ENCODE measurements at regions not wholly inside any gene's neighbourhood (a gene's known extent, or its start where the extent isn't known, plus 50 kb on each side); places are given as distances from the start of the nearest gene placed in this dataset.
"Not testable (repeated sequence)": the region's sequence is repeated elsewhere in the genome, so short reads cannot be mapped to it uniquely, and the experiment has no call there.

DNA sequence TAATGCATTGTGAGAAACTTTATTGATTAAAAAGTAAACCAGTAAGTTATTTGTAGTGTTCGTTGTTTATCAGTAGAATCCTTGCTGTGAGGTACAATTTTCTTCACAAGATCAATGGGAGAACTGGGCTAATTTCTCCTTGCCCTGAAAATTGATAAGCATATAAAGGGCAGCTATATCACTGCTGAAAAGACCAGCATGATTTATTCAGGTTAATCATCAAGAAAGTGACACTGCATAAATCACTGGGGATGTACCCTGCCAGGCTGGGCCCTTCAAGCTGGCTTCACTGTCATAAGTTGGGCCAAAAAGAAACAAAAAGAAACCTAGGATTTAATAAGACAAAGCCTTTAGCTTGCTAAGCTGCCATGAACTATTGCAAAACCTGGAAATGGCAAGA, 746.7 kb downstream of the STPG2 start:
- no peak for DNase-seq
- TF ChIP-seq, protein P1, sequence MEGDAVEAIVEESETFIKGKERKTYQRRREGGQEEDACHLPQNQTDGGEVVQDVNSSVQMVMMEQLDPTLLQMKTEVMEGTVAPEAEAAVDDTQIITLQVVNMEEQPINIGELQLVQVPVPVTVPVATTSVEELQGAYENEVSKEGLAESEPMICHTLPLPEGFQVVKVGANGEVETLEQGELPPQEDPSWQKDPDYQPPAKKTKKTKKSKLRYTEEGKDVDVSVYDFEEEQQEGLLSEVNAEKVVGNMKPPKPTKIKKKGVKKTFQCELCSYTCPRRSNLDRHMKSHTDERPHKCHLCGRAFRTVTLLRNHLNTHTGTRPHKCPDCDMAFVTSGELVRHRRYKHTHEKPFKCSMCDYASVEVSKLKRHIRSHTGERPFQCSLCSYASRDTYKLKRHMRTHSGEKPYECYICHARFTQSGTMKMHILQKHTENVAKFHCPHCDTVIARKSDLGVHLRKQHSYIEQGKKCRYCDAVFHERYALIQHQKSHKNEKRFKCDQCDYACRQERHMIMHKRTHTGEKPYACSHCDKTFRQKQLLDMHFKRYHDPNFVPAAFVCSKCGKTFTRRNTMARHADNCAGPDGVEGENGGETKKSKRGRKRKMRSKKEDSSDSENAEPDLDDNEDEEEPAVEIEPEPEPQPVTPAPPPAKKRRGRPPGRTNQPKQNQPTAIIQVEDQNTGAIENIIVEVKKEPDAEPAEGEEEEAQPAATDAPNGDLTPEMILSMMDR (IDR thresholded peaks at IDR 0.05; ENCODE audit: low read depth, low read length): no peak
- Histone ChIP-seq H3K4me3 (ENCODE audit: low read depth, low read length) (no peak overlapping the region), H3K36me3 (no peaks in the 10 kb centered on the region), H3K27me3 (ENCODE audit: insufficient read depth, low read depth, severe bottlenecking) (no peaks in the 10 kb centered on the region), H3K9me3 (ENCODE audit: severe bottlenecking) (no peaks in the 10 kb centered on the region), H3K27ac (no peak overlapping the region)

DNA sequence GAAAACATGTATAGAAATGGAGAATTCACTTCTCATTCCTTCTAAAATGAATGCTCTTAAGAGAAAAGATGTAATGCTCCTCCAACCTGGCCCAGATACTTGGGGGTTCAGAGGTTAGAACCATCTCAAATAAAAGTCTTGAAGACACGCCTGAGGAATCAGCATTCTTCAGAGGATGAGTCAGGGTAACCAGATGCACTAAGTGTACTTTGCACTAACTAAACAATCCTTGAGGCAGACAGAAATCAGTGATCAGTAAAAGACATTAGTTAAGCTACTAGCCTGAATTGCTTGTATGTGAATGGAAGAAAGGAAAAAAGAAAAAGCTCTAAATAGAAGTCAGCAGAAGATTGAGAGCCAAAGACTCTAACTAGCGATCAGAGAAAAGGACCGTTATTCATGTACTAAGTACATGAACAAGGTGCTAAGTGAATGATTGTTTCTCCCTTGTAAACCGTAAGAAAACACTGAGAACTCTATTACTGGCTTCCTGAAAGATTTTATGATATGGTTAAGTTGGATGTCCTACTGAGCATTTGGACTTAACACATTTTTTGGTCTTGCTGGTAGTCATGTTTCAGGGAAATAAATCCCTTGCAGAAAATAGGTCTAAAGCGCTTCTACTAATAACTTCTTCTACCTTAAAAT, 738.3 kb downstream of the STPG2 start:
- Histone ChIP-seq H3K4me3 (ENCODE audit: low read depth, low read length) (no peak overlapping the region), H3K27me3 (ENCODE audit: insufficient read depth, low read depth, severe bottlenecking) (no peaks in the 10 kb centered on the region), H3K27ac (no peak overlapping the region), H3K36me3 (no peaks in the 10 kb centered on the region), H3K9me3 (ENCODE audit: severe bottlenecking) (no peaks in the 10 kb centered on the region)
- no peak for DNase-seq
- TF ChIP-seq, protein P1 (IDR thresholded peaks at IDR 0.05; ENCODE audit: low read depth, low read length): no peak

DNA sequence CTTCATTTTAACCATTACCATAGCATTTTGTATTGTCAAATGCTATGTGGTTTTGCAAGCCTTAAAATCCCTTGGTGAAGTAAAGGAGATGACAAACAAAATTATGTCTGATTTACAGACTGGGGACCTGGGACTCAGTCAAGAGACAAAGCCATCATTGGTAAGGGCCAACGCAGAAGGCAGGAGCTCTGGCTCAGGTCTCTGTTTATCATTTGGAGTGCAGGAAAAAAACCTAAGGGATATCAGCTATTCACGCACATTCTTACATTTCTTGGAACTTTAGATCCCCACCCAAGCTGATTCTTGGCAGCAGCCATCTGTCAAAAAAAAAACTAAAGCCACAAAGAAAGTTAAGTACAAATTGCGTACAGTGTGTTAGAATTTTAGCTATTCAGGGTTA, 731.9 kb downstream of the STPG2 start:
- DNase-seq: no peak
- no peaks in the 10 kb centered on the region for H3K36me3 ChIP-seq
- no peaks in the 10 kb centered on the region for H3K27me3 ChIP-seq (ENCODE audit: insufficient read depth, low read depth, severe bottlenecking)
- no peak overlapping the region for H3K27ac ChIP-seq
- no peak overlapping the region for H3K4me3 ChIP-seq (ENCODE audit: low read depth, low read length)
- TF ChIP-seq, protein P1 (IDR thresholded peaks at IDR 0.05; ENCODE audit: low read depth, low read length): no peak
- H3K9me3 ChIP-seq (ENCODE audit: severe bottlenecking): no peaks in the 10 kb centered on the region

DNA sequence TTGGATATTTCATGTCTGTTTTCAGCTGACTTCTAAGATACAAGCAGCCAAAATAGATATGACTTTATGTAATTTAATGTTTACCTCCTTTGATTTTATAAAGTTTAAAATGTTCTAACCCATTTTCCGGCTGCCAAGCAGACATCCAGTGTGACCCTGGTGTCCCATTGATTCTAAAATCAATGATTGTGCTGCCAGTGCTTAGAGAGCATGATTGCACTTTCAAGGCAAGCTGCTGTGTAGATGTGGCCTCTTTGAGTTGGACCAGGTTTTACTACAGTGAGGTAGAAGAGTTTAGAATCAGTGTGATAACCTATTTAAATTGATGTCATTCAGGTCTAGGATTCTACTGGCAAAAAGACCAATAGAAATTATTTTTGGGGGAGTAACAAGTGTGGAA, 730.9 kb downstream of the STPG2 start:
- Histone ChIP-seq H3K27ac (no peak overlapping the region), H3K27me3 (ENCODE audit: insufficient read depth, low read depth, severe bottlenecking) (no peaks in the 10 kb centered on the region), H3K9me3 (ENCODE audit: severe bottlenecking) (no peaks in the 10 kb centered on the region), H3K4me3 (ENCODE audit: low read depth, low read length) (no peak overlapping the region), H3K36me3 (no peaks in the 10 kb centered on the region)
- TF ChIP-seq, protein P1 (IDR thresholded peaks at IDR 0.05; ENCODE audit: low read depth, low read length): no peak
- no peak for DNase-seq

DNA sequence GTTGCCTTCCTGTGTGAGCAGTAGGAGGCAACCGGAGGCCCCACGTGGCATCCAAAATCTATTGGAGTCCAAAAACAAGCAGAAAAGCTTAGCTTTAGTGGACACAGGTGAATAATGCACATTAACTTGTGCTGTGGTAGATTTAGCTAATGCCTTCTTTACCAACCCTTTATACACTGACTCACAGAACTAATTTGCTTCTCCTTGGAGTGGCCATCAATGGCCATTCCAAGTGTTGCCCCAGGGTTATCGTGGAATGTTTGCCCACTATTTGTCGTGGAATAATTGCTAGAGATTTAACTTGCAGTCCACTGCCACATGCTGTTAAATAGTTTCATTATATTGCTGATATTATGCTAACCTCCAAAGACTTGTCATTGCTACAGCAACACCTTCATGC, 729.1 kb downstream of the STPG2 start:
- Histone ChIP-seq H3K4me3 (ENCODE audit: low read depth, low read length) (no peak overlapping the region), H3K27ac (no peak overlapping the region), H3K36me3 (no peaks in the 10 kb centered on the region), H3K9me3 (ENCODE audit: severe bottlenecking) (no peaks in the 10 kb centered on the region), H3K27me3 (ENCODE audit: insufficient read depth, low read depth, severe bottlenecking) (no peaks in the 10 kb centered on the region)
- TF ChIP-seq, protein P1 (IDR thresholded peaks at IDR 0.05; ENCODE audit: low read depth, low read length): no peak
- DNase-seq: no peak

DNA sequence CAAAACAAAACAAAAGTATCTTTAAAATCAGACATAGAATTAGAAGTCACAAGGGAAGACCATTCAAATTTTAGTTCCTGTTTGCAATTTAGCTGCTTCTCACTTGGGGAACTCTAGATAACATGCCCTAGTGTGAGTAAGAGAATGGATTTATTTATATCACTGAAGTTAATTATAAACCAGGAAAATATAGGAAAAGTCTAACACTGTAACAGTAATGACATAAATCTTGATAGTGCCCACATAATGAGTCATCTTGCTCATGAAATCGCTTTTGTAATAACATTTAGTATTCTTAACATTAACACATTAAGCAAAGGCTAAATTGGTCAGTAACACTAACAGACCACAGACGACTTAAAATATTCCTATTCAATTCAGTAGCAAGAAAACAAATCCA, 710.7 kb downstream of the STPG2 start:
- no peak overlapping the region for H3K4me3 ChIP-seq (ENCODE audit: low read depth, low read length)
- no peak for DNase-seq
- H3K9me3 ChIP-seq (ENCODE audit: severe bottlenecking): no peaks in the 10 kb centered on the region
- no peak overlapping the region for H3K27ac ChIP-seq
- H3K36me3 ChIP-seq: no peaks in the 10 kb centered on the region
- no peaks in the 10 kb centered on the region for H3K27me3 ChIP-seq (ENCODE audit: insufficient read depth, low read depth, severe bottlenecking)
- TF ChIP-seq, protein P1 (IDR thresholded peaks at IDR 0.05; ENCODE audit: low read depth, low read length): no peak

DNA sequence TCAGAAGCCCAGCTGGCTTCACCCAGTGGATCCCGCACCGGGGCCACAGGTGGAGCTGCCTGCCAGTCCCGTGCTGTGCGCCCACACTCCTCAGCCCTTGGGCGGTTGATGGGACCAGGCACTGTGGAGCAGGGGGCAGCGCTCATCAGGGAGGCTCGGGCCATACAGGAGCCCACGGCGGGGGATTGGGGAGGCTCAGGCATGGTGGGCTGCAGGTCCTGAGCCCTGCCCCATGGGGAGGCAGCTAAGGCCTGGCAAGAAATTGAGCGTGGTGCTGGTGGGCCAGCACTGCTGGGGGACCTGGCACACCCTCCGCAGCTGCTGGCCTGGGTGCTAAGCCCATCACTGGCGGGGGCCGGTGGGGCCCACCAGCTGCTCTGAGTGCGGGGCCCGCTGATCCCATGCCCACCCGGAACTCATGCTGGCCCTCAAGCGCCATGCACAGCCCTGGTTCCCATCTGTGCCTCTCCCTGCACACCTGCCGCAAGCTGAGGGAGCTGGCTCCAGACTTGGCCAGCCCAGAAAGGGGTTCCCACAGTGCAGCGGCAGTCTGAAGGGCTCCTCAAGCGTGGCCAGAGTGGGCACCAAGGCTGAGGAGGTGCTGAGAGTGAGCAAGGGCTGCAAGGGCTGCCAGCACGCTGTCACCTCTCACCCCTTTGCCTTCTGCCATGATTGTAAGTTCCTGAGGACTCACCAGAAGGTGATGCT, 705.1 kb downstream of the STPG2 start:
- H3K9me3 ChIP-seq (ENCODE audit: severe bottlenecking); H3K36me3 ChIP-seq; H3K27me3 ChIP-seq (ENCODE audit: insufficient read depth, low read depth, severe bottlenecking); DNase-seq; H3K27ac ChIP-seq; H3K4me3 ChIP-seq (ENCODE audit: low read depth, low read length): not testable (repeated sequence)

Data from WERI-Rb-1 (cell line).